GM23338 (cell line): ENCODE measurements at regions not wholly inside any gene's neighbourhood (a gene's known extent, or its start where the extent isn't known, plus 50 kb on each side); places are given as distances from the start of the nearest gene placed in this dataset.

ENCODE experiments used
- ATAC-seq: fragments of 200-7000 bp; cut with Tn5 transposase; 3 replicates; pipeline ENCODE4 v1.9.1; 2020
- DNase-seq: peaks from one replicate; pipeline ENCODE4 v3.0.0-alpha.2; 2015; ENCODE audit warnings: low spot score
- H2AFZ ChIP-seq: fragments of 200-600 bp; sonication (generic); 2 replicates; pipeline ENCODE4 v1.8.0; 2016; ENCODE audit warnings: antibody characterized with exemption, mild to moderate bottlenecking, moderate library complexity
- H3F3A ChIP-seq: fragments of 200-600 bp; sonication (generic); replicated peaks from 2 replicates; pipeline ENCODE4 v1.8.0; 2017; ENCODE audit warnings: antibody characterized with exemption, mixed run types, low read depth
- H3K27ac ChIP-seq: fragments of 200-600 bp; sonication (generic); 2 replicates; pipeline ENCODE4 v1.6.1; 2016; ENCODE audit warnings: low read depth
- H3K27me3 ChIP-seq: fragments of 200-600 bp; sonication (generic); 2 replicates; pipeline ENCODE4 v1.8.0; 2016; ENCODE audit warnings: mild to moderate bottlenecking, mixed run types, moderate library complexity; ENCODE audit not compliant: insufficient read depth
- H3K36me3 ChIP-seq: fragments of 200-600 bp; sonication (generic); 2 replicates; pipeline ENCODE4 v1.8.0; 2016; ENCODE audit warnings: mild to moderate bottlenecking; ENCODE audit not compliant: insufficient read depth
- H3K4me1 ChIP-seq: fragments of 200-600 bp; sonication (generic); 2 replicates; pipeline ENCODE4 v1.8.0; 2016; ENCODE audit warnings: mild to moderate bottlenecking, moderate library complexity; ENCODE audit not compliant: insufficient read depth
- H3K4me2 ChIP-seq: fragments of 200-600 bp; sonication (generic); 2 replicates; pipeline ENCODE4 v1.7.1; 2017; ENCODE audit warnings: mixed run types
- H3K4me3 ChIP-seq: fragments of 200-600 bp; sonication (generic); 2 replicates; pipeline ENCODE4 v1.6.1; 2016; ENCODE audit warnings: mixed run types
- H3K79me2 ChIP-seq: fragments of 200-600 bp; sonication (generic); replicated peaks from 2 replicates; pipeline ENCODE4 v1.8.0; 2017; ENCODE audit warnings: mild to moderate bottlenecking; ENCODE audit not compliant: insufficient read depth
- H3K9me2 ChIP-seq: fragments of 200-600 bp; sonication (generic); 2 replicates; pipeline ENCODE4 v1.8.0; 2017; ENCODE audit not compliant: insufficient read depth
- H4K20me1 ChIP-seq: fragments of 200-600 bp; sonication (generic); replicated peaks from 2 replicates; pipeline ENCODE4 v1.8.0; 2017; ENCODE audit warnings: mild to moderate bottlenecking; ENCODE audit not compliant: insufficient read depth
- H3K27ac Mint-ChIP-seq: 2 replicates; pipeline ENCODE4 v1.8.0; 2020; ENCODE audit warnings: inconsistent platforms, mild to moderate bottlenecking, moderate library complexity, mixed read lengths
- H3K27me3 Mint-ChIP-seq: 3 replicates; pipeline ENCODE4 v1.8.0; 2022; ENCODE audit warnings: low read depth, mild to moderate bottlenecking, moderate library complexity, mixed read lengths, inconsistent platforms; ENCODE audit not compliant: insufficient read depth, poor library complexity
- H3K36me3 Mint-ChIP-seq: 3 replicates; pipeline ENCODE4 v1.8.0; 2021; ENCODE audit warnings: low read depth, mild to moderate bottlenecking, inconsistent platforms, moderate library complexity, mixed read lengths
- H3K4me1 Mint-ChIP-seq: 3 replicates; pipeline ENCODE4 v1.8.0; 2020; ENCODE audit warnings: mild to moderate bottlenecking, inconsistent platforms, mixed read lengths
- H3K4me3 Mint-ChIP-seq: 3 replicates; pipeline ENCODE4 v1.8.0; 2021; ENCODE audit warnings: moderate library complexity, mild to moderate bottlenecking, inconsistent platforms, mixed read lengths
- H3K9me3 Mint-ChIP-seq: 3 replicates; pipeline ENCODE4 v1.8.0; 2020; ENCODE audit warnings: moderate library complexity, mild to moderate bottlenecking, inconsistent platforms, mixed read lengths
- CREB1 ChIP-seq: fragments of 250-450 bp; sonication (Bioruptor Pico); IDR thresholded peaks from 2 replicates; pipeline ENCODE4 v1.5.0; 2020; ENCODE audit warnings: low read depth, mild to moderate bottlenecking, moderate library complexity
- EZH2 ChIP-seq: fragments of 200-600 bp; sonication (generic); IDR thresholded peaks from one replicate; pipeline ENCODE4 v1.8.0; 2017; ENCODE audit warnings: antibody characterized with exemption, mild to moderate bottlenecking, low read depth; ENCODE audit not compliant: unreplicated experiment
- JUNB ChIP-seq: IDR thresholded peaks from one replicate; pipeline ENCODE4 v1.6.1; 2016; ENCODE audit warnings: antibody characterized with exemption; ENCODE audit not compliant: unreplicated experiment
- NANOG ChIP-seq: IDR thresholded peaks from 2 replicates; pipeline ENCODE4 v1.6.1; 2016; ENCODE audit warnings: antibody characterized with exemption, borderline replicate concordance
- ZNF114 ChIP-seq: fragments of 250-450 bp; sonication (Bioruptor Pico); IDR thresholded peaks from 2 replicates; pipeline ENCODE4 v1.5.0; 2020; ENCODE audit warnings: mild to moderate bottlenecking, moderate library complexity
- ZNF331 ChIP-seq: fragments of 250-450 bp; sonication (Bioruptor Pico); IDR thresholded peaks from 2 replicates; pipeline ENCODE4 v1.5.0; 2020; ENCODE audit warnings: low read depth, mild to moderate bottlenecking, moderate library complexity
- TF ChIP-seq, protein P1 (sequence below): IDR thresholded peaks from 2 replicates; pipeline ENCODE4 v1.6.1; 2016; ENCODE audit warnings: antibody characterized with exemption
- TF ChIP-seq, protein P2 (sequence below): IDR thresholded peaks from one replicate; pipeline ENCODE4 v1.6.1; 2018; ENCODE audit warnings: antibody characterized with exemption; ENCODE audit not compliant: unreplicated experiment
- TF ChIP-seq, protein P3 (sequence below), 2 experiments: fragments of 200-600 bp in 1 of 2; sonication (generic) in 1 of 2; conservative IDR thresholded peaks; 2 replicates each; pipeline versions ENCODE4 v1.5.1 to v1.6.1; 2016 to 2017; ENCODE audit warnings: antibody characterized with exemption in 2 of 2, low read depth in 2 of 2, mild to moderate bottlenecking in 2 of 2, moderate library complexity in 1 of 2
- TF ChIP-seq, protein P4 (sequence below): fragments of 250-450 bp; sonication (Bioruptor Pico); IDR thresholded peaks from 2 replicates; pipeline ENCODE4 v1.5.0; 2020; ENCODE audit warnings: mild to moderate bottlenecking, moderate library complexity

DNA sequence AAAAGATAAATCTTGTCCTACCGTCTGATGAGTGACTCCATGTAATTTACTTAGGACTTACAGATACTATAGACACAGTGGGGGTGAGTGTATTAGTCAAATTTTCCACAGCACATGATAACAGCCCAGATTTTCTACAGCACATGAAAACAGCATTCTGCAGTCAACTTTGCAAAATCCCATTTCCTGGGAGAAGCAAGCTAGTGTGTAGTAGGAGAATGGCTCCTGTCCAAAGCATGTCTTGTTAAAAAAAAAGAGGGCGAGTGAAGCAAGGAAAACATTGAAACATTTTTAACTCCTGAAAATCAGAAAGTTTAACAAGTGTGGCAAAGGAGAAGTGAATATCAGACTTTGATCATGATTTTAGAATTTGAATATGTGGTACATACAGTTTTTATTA, 817.8 kb upstream of the FAM98A start (continued):
- no peak for TF ChIP-seq NANOG
- TF ChIP-seq EZH2 = no peak
- TF ChIP-seq JUNB = no peak
- TF ChIP-seq ZNF114 (CRISPR knock-in tag) = no peak

DNA sequence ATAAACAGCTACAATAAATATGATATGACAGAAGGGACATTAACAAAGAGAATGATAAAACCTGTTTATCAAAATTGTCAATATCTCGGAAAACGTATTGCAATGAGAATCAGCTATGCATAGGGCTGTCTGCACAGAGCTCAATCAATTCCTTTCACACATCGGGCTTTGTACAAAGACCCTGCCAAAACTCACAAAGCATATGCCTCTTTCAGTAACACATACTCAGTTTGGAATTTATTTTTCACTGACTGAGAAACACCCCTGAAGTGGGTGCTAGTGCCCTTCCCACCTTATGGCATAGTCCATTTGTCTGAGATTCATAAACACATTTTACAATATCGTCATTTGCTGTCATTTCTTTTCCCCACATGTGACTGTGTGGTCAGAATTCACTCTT, 815.8 kb upstream of the FAM98A start:
- peaks cover 8% of the 10 kb centered on the region; the same call in 1 of the 3 replicates for H3K4me1 Mint-ChIP-seq
- peaks cover 9% of the 10 kb centered on the region; the same call in 2 of the 3 replicates for H3K9me3 Mint-ChIP-seq
- no peak for DNase-seq
- H3K27me3 ChIP-seq = no peaks in the 10 kb centered on the region
- no peak for ATAC-seq
- no peak overlapping the region for H3K27ac Mint-ChIP-seq
- peaks cover 5% of the 10 kb centered on the region; the same call in 1 of the 2 replicates for H3K4me1 ChIP-seq
- no peaks in the 10 kb centered on the region for H4K20me1 ChIP-seq
- no peak overlapping the region for H3K4me3 ChIP-seq
- TF ChIP-seq, protein P1, sequence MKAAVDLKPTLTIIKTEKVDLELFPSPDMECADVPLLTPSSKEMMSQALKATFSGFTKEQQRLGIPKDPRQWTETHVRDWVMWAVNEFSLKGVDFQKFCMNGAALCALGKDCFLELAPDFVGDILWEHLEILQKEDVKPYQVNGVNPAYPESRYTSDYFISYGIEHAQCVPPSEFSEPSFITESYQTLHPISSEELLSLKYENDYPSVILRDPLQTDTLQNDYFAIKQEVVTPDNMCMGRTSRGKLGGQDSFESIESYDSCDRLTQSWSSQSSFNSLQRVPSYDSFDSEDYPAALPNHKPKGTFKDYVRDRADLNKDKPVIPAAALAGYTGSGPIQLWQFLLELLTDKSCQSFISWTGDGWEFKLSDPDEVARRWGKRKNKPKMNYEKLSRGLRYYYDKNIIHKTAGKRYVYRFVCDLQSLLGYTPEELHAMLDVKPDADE = no peak
- TF ChIP-seq ZNF331 (no peak), EZH2 (no peak), ZNF114 (CRISPR knock-in tag) (no peak), CREB1 (no peak)
- TF ChIP-seq, protein P2, sequence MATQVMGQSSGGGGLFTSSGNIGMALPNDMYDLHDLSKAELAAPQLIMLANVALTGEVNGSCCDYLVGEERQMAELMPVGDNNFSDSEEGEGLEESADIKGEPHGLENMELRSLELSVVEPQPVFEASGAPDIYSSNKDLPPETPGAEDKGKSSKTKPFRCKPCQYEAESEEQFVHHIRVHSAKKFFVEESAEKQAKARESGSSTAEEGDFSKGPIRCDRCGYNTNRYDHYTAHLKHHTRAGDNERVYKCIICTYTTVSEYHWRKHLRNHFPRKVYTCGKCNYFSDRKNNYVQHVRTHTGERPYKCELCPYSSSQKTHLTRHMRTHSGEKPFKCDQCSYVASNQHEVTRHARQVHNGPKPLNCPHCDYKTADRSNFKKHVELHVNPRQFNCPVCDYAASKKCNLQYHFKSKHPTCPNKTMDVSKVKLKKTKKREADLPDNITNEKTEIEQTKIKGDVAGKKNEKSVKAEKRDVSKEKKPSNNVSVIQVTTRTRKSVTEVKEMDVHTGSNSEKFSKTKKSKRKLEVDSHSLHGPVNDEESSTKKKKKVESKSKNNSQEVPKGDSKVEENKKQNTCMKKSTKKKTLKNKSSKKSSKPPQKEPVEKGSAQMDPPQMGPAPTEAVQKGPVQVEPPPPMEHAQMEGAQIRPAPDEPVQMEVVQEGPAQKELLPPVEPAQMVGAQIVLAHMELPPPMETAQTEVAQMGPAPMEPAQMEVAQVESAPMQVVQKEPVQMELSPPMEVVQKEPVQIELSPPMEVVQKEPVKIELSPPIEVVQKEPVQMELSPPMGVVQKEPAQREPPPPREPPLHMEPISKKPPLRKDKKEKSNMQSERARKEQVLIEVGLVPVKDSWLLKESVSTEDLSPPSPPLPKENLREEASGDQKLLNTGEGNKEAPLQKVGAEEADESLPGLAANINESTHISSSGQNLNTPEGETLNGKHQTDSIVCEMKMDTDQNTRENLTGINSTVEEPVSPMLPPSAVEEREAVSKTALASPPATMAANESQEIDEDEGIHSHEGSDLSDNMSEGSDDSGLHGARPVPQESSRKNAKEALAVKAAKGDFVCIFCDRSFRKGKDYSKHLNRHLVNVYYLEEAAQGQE = no peak
- TF ChIP-seq, protein P3, sequence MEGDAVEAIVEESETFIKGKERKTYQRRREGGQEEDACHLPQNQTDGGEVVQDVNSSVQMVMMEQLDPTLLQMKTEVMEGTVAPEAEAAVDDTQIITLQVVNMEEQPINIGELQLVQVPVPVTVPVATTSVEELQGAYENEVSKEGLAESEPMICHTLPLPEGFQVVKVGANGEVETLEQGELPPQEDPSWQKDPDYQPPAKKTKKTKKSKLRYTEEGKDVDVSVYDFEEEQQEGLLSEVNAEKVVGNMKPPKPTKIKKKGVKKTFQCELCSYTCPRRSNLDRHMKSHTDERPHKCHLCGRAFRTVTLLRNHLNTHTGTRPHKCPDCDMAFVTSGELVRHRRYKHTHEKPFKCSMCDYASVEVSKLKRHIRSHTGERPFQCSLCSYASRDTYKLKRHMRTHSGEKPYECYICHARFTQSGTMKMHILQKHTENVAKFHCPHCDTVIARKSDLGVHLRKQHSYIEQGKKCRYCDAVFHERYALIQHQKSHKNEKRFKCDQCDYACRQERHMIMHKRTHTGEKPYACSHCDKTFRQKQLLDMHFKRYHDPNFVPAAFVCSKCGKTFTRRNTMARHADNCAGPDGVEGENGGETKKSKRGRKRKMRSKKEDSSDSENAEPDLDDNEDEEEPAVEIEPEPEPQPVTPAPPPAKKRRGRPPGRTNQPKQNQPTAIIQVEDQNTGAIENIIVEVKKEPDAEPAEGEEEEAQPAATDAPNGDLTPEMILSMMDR (conservative IDR thresholded peaks at IDR 0.05; ENCODE audit: low read depth in 2 of 2) = no peak
- TF ChIP-seq, protein P4, sequence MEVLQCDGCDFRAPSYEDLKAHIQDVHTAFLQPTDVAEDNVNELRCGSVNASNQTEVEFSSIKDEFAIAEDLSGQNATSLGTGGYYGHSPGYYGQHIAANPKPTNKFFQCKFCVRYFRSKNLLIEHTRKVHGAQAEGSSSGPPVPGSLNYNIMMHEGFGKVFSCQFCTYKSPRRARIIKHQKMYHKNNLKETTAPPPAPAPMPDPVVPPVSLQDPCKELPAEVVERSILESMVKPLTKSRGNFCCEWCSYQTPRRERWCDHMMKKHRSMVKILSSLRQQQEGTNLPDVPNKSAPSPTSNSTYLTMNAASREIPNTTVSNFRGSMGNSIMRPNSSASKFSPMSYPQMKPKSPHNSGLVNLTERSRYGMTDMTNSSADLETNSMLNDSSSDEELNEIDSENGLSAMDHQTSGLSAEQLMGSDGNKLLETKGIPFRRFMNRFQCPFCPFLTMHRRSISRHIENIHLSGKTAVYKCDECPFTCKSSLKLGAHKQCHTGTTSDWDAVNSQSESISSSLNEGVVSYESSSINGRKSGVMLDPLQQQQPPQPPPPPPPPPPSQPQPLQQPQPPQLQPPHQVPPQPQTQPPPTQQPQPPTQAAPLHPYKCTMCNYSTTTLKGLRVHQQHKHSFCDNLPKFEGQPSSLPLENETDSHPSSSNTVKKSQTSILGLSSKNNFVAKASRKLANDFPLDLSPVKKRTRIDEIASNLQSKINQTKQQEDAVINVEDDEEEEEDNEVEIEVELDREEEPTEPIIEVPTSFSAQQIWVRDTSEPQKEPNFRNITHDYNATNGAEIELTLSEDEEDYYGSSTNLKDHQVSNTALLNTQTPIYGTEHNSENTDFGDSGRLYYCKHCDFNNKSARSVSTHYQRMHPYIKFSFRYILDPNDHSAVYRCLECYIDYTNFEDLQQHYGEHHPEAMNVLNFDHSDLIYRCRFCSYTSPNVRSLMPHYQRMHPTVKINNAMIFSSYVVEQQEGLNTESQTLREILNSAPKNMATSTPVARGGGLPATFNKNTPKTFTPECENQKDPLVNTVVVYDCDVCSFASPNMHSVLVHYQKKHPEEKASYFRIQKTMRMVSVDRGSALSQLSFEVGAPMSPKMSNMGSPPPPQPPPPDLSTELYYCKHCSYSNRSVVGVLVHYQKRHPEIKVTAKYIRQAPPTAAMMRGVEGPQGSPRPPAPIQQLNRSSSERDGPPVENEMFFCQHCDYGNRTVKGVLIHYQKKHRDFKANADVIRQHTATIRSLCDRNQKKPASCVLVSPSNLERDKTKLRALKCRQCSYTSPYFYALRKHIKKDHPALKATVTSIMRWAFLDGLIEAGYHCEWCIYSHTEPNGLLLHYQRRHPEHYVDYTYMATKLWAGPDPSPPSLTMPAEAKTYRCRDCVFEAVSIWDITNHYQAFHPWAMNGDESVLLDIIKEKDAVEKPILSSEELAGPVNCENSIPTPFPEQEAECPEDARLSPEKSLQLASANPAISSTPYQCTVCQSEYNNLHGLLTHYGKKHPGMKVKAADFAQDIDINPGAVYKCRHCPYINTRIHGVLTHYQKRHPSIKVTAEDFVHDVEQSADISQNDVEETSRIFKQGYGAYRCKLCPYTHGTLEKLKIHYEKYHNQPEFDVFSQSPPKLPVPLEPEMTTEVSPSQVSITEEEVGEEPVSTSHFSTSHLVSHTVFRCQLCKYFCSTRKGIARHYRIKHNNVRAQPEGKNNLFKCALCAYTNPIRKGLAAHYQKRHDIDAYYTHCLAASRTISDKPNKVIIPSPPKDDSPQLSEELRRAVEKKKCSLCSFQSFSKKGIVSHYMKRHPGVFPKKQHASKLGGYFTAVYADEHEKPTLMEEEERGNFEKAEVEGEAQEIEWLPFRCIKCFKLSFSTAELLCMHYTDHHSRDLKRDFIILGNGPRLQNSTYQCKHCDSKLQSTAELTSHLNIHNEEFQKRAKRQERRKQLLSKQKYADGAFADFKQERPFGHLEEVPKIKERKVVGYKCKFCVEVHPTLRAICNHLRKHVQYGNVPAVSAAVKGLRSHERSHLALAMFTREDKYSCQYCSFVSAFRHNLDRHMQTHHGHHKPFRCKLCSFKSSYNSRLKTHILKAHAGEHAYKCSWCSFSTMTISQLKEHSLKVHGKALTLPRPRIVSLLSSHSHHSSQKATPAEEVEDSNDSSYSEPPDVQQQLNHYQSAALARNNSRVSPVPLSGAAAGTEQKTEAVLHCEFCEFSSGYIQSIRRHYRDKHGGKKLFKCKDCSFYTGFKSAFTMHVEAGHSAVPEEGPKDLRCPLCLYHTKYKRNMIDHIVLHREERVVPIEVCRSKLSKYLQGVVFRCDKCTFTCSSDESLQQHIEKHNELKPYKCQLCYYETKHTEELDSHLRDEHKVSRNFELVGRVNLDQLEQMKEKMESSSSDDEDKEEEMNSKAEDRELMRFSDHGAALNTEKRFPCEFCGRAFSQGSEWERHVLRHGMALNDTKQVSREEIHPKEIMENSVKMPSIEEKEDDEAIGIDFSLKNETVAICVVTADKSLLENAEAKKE (CRISPR knock-in tag) = no peak
- H3K27me3 Mint-ChIP-seq = no peaks in the 10 kb centered on the region
- no peaks in the 10 kb centered on the region for H3F3A ChIP-seq
- H3K9me2 ChIP-seq = peaks cover 6% of the 10 kb centered on the region; the same call in 1 of the 2 replicates
- peaks cover 5% of the 10 kb centered on the region; the same call in 2 of the 3 replicates for H3K36me3 Mint-ChIP-seq
- H3K4me2 ChIP-seq = no peak overlapping the region
- H3K79me2 ChIP-seq = no peaks in the 10 kb centered on the region
- no peak overlapping the region for H3K4me3 Mint-ChIP-seq
- H2AFZ ChIP-seq = no peak overlapping the region; the same call in 1 of the 2 replicates
- H3K36me3 ChIP-seq = no peaks in the 10 kb centered on the region
- no peak overlapping the region for H3K27ac ChIP-seq
